OCI-LY7 (cell line): ENCODE measurements at regions not wholly inside any gene's neighbourhood (a gene's known extent, or its start where the extent isn't known, plus 50 kb on each side); places are given as distances from the start of the nearest gene placed in this dataset.

Experiments
- BruUV-seq: library from RNA; stranded (reverse); fragments of 400-500 nt; replicated peaks from 2 replicates; lab custom pipeline; 2021; lab: Mats Ljungman, UMichigan
- CTCF ChIA-PET: fragments of 300-600 bp; sonication (Branson Sonifier 250); formaldehyde crosslinking; loops from one replicate; lab custom pipeline; 2022; ENCODE audit warnings: antibody characterized with exemption; ENCODE audit not compliant: unreplicated experiment; lab: Charles Lee
- POLR2A ChIA-PET: fragments of 300-600 bp; sonication (Branson Sonifier 250); formaldehyde crosslinking; loops from one replicate; lab custom pipeline; 2022; ENCODE audit warnings: antibody characterized with exemption; lab: Charles Lee
- DNase-seq: peaks from one replicate; pipeline ENCODE4 v3.0.0-alpha.2; 2015; ENCODE audit warnings: low spot score
- H2AFZ ChIP-seq: fragments of 200-600 bp; sonication (generic), shearing (Covaris generic); 2 replicates; pipeline ENCODE4 v1.6.1; 2014; ENCODE audit warnings: mild to moderate bottlenecking, antibody characterized with exemption, low read length, moderate library complexity
- H3K27ac ChIP-seq: fragments of 200-600 bp; sonication (generic); 2 replicates; pipeline ENCODE4 v1.5.1; 2014; ENCODE audit warnings: mixed run types, low read depth, mild to moderate bottlenecking, moderate library complexity, low read length, inconsistent platforms; ENCODE audit not compliant: poor library complexity, severe bottlenecking
- H3K36me3 ChIP-seq: fragments of 200-600 bp; sonication (generic); 2 replicates; pipeline ENCODE4 v1.6.1; 2014; ENCODE audit warnings: mild to moderate bottlenecking, antibody characterized with exemption, low read length, moderate library complexity, mixed read lengths; ENCODE audit not compliant: insufficient read depth
- H3K4me1 ChIP-seq: fragments of 200-600 bp; sonication (generic); 2 replicates; pipeline ENCODE4 v1.5.1; 2014; ENCODE audit warnings: mild to moderate bottlenecking, low read length; ENCODE audit not compliant: insufficient read depth, poor library complexity, severe bottlenecking
- H3K4me2 ChIP-seq: fragments of 200-600 bp; sonication (generic); 2 replicates; pipeline ENCODE4 v1.6.1; 2014; ENCODE audit warnings: mild to moderate bottlenecking, low read length
- H3K4me3 ChIP-seq: fragments of 200-600 bp; sonication (generic); 2 replicates; pipeline ENCODE4 v1.5.1; 2014; ENCODE audit warnings: mild to moderate bottlenecking, low read depth, low read length; ENCODE audit not compliant: poor library complexity, severe bottlenecking
- H3K79me2 ChIP-seq: fragments of 200-600 bp; sonication (generic); 2 replicates; pipeline ENCODE4 v1.6.1; 2016; ENCODE audit warnings: low read depth, mild to moderate bottlenecking, low read length, moderate library complexity, mixed read lengths; ENCODE audit not compliant: insufficient read depth
- H3K9me2 ChIP-seq: fragments of 200-600 bp; sonication (generic); 2 replicates; pipeline ENCODE4 v1.6.1; 2016; ENCODE audit warnings: mild to moderate bottlenecking, low read length, mixed read lengths; ENCODE audit not compliant: insufficient read depth
- H3K9me3 ChIP-seq: fragments of 200-600 bp; sonication (generic); 2 replicates; pipeline ENCODE4 v1.6.1; 2014; ENCODE audit warnings: mild to moderate bottlenecking, mixed run types, low read length, mixed read lengths
- H4K20me1 ChIP-seq: fragments of 200-600 bp; sonication (generic); 2 replicates; pipeline ENCODE4 v1.6.1; 2014; ENCODE audit warnings: mild to moderate bottlenecking, antibody characterized with exemption, low read length, moderate library complexity, mixed read lengths; ENCODE audit not compliant: insufficient read depth
- EZH2phosphoT487 ChIP-seq: fragments of 200-600 bp; sonication (generic); IDR thresholded peaks from 2 replicates; pipeline ENCODE4 v1.6.1; 2018; ENCODE audit warnings: low read depth, borderline replicate concordance, mild to moderate bottlenecking, mixed run types, antibody characterized with exemption, low read length, moderate library complexity, mixed read lengths
- intact Hi-C: fragments of 100-400 bp; cut with micrococcal nuclease; formaldehyde crosslinking; loops from one replicate; pipeline ENCODE4 v1.10.0; 2022; ENCODE audit not compliant: unreplicated experiment
- TF ChIP-seq, protein P1 (sequence below): fragments of 200-600 bp; sonication (generic); conservative IDR thresholded peaks from 2 replicates; pipeline ENCODE4 v1.5.1; 2014; ENCODE audit warnings: mild to moderate bottlenecking, antibody characterized with exemption, low read length, moderate library complexity, mixed read lengths

DNA sequence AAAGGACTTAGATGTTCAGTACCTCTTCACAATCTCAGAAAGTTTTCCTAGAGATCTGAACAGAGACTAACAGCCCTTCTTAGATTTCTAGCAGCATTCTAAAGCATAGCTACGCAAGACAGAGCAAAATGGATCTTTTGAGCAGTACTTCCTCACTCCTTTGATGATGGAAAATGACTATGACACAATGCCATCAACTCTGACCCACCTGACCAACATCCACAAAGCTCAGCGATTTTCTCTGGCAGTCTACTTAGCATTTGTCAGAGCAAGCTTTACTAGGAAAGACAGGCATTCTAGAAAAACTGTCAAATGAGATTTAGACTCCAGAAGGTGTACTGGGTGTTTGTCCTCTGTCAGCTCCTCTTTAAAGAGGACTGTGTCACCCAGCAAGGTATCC is 180.9 kb upstream of the ACVR2A start:
- DNase-seq, result no peak
- H3K27ac ChIP-seq, result no peak overlapping the region
- intact Hi-C loops, result no loop called here
- no peaks in the 10 kb centered on the region for H3K4me1 ChIP-seq
- H3K79me2 ChIP-seq, result no peaks in the 10 kb centered on the region
- no peak overlapping the region for H3K4me3 ChIP-seq
- H3K9me2 ChIP-seq, result no peaks in the 10 kb centered on the region
- no peaks in the 10 kb centered on the region for H3K36me3 ChIP-seq
- no peak overlapping the region for H3K4me2 ChIP-seq
- H2AFZ ChIP-seq, result no peak overlapping the region
- BruUV-seq, result no TSS peak
- CTCF ChIA-PET, result no interaction called here
- POLR2A ChIA-PET, result interaction anchor here (0.6 kb wide), 1 partner anchor 11 kb away, joined by 3 read pairs; no protein-coding TSS in a partner anchor
- no peaks in the 10 kb centered on the region for H4K20me1 ChIP-seq
- no peak for TF ChIP-seq EZH2phosphoT487
- TF ChIP-seq, protein P1, sequence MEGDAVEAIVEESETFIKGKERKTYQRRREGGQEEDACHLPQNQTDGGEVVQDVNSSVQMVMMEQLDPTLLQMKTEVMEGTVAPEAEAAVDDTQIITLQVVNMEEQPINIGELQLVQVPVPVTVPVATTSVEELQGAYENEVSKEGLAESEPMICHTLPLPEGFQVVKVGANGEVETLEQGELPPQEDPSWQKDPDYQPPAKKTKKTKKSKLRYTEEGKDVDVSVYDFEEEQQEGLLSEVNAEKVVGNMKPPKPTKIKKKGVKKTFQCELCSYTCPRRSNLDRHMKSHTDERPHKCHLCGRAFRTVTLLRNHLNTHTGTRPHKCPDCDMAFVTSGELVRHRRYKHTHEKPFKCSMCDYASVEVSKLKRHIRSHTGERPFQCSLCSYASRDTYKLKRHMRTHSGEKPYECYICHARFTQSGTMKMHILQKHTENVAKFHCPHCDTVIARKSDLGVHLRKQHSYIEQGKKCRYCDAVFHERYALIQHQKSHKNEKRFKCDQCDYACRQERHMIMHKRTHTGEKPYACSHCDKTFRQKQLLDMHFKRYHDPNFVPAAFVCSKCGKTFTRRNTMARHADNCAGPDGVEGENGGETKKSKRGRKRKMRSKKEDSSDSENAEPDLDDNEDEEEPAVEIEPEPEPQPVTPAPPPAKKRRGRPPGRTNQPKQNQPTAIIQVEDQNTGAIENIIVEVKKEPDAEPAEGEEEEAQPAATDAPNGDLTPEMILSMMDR, result no peak
- H3K9me3 ChIP-seq, result no peaks in the 10 kb centered on the region

DNA sequence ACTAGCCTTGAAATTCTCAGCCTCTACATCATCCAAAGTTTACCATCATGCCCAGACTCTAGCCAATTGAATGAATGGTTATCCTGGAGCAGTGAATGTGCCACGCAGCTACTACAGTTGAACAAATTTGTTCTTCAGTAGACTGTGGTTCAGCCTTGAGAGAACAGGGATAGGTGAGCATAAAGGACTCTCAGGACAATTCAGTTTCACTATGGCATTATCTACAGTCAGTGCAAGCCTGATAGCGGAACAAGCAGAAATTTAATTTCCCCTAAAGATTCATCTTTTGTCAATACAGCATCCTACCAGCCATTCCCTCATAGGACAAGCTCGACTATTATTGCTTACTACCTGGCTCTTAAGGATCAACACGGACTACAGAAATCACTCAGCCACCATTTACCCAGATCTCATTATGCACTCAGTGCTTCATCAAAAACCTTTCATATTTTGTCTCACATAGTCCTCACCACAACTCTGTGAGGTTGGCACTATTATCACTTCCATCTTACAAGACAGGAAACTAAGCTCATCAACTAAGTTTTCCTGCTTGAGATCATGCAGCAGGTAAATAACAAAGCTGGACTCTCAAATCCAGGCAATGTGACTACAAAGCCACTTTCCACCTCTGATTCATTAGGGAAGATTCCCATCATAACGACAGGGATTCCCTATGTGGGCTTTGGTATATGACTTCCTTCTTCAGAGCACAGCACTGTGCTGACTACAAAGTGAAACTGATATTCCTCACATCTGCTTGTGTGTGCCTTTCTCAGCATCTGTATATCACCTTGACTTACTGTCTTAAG is 181.5 kb upstream of the ACVR2A start:
- Histone ChIP-seq H2AFZ (no peak overlapping the region), H3K9me2 (no peaks in the 10 kb centered on the region), H3K4me1 (no peaks in the 10 kb centered on the region), H3K36me3 (no peaks in the 10 kb centered on the region), H4K20me1 (no peaks in the 10 kb centered on the region), H3K4me3 (no peak overlapping the region), H3K79me2 (no peaks in the 10 kb centered on the region), H3K4me2 (no peak overlapping the region), H3K9me3 (no peaks in the 10 kb centered on the region), H3K27ac (no peak overlapping the region)
- no TSS peak for BruUV-seq
- intact Hi-C loops, result no loop called here
- POLR2A ChIA-PET, result interaction anchor here (0.6 kb wide), 1 partner anchor 12 kb away, joined by 3 read pairs; no protein-coding TSS in a partner anchor
- CTCF ChIA-PET, result no interaction called here
- no peak for DNase-seq
- TF ChIP-seq, protein P1, result no peak
- TF ChIP-seq EZH2phosphoT487, result no peak

DNA sequence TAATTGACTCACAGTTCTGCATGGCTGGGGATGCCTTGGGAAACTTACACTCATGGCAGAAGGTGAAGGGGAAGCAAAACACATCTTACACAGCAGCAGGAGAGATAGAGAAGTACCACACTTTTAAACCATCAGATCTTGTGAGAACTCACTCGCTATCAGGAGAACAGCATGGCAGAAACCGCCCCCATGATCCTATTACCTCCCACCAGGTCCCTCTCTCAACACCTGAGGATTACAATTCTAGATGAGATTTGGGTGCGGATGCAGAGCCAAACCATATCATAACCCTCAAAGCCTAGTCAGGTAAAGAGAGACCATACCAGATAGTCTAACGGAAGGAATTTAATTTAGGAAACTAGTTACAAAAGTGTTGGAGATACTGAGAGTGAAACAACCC is 182.6 kb upstream of the ACVR2A start:
- no peak overlapping the region for H3K4me3 ChIP-seq
- H2AFZ ChIP-seq, result no peak overlapping the region
- no peak overlapping the region for H3K4me2 ChIP-seq
- H4K20me1 ChIP-seq, result no peaks in the 10 kb centered on the region
- intact Hi-C loops, result no loop called here
- TF ChIP-seq EZH2phosphoT487, result no peak
- TF ChIP-seq, protein P1, result no peak
- no peaks in the 10 kb centered on the region for H3K9me3 ChIP-seq
- DNase-seq, result no peak
- no peak overlapping the region for H3K27ac ChIP-seq
- no peaks in the 10 kb centered on the region for H3K79me2 ChIP-seq
- no peaks in the 10 kb centered on the region for H3K4me1 ChIP-seq
- no peaks in the 10 kb centered on the region for H3K36me3 ChIP-seq
- BruUV-seq, result no TSS peak
- ChIA-PET CTCF (no interaction called here), POLR2A (no interaction called here)
- H3K9me2 ChIP-seq, result no peaks in the 10 kb centered on the region
